ENCODE measurements at regions not wholly inside any gene's neighbourhood (a gene's known extent, or its start where the extent isn't known, plus 50 kb on each side); places are given as distances from the start of the nearest gene placed in this dataset.

GRCh38 chr3:73786998-73787397 is 162.3 kb upstream of the PDZRN3 start:
- TF ChIP-seq POLR2A (IDR thresholded peaks at IDR 0.05): no peak
- TF ChIP-seq, protein P1, sequence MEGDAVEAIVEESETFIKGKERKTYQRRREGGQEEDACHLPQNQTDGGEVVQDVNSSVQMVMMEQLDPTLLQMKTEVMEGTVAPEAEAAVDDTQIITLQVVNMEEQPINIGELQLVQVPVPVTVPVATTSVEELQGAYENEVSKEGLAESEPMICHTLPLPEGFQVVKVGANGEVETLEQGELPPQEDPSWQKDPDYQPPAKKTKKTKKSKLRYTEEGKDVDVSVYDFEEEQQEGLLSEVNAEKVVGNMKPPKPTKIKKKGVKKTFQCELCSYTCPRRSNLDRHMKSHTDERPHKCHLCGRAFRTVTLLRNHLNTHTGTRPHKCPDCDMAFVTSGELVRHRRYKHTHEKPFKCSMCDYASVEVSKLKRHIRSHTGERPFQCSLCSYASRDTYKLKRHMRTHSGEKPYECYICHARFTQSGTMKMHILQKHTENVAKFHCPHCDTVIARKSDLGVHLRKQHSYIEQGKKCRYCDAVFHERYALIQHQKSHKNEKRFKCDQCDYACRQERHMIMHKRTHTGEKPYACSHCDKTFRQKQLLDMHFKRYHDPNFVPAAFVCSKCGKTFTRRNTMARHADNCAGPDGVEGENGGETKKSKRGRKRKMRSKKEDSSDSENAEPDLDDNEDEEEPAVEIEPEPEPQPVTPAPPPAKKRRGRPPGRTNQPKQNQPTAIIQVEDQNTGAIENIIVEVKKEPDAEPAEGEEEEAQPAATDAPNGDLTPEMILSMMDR (IDR thresholded peaks at IDR 0.05): no peak
- no peak for TF ChIP-seq POLR2AphosphoS5 (IDR thresholded peaks at IDR 0.05)

All from prostate gland (tissue), 2 donors.